ENCODE measurements at regions not wholly inside any gene's neighbourhood (a gene's known extent, or its start where the extent isn't known, plus 50 kb on each side); places are given as distances from the start of the nearest gene placed in this dataset.

- TF ChIP-seq, protein P1, sequence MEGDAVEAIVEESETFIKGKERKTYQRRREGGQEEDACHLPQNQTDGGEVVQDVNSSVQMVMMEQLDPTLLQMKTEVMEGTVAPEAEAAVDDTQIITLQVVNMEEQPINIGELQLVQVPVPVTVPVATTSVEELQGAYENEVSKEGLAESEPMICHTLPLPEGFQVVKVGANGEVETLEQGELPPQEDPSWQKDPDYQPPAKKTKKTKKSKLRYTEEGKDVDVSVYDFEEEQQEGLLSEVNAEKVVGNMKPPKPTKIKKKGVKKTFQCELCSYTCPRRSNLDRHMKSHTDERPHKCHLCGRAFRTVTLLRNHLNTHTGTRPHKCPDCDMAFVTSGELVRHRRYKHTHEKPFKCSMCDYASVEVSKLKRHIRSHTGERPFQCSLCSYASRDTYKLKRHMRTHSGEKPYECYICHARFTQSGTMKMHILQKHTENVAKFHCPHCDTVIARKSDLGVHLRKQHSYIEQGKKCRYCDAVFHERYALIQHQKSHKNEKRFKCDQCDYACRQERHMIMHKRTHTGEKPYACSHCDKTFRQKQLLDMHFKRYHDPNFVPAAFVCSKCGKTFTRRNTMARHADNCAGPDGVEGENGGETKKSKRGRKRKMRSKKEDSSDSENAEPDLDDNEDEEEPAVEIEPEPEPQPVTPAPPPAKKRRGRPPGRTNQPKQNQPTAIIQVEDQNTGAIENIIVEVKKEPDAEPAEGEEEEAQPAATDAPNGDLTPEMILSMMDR (conservative IDR thresholded peaks at IDR 0.05; ENCODE audit: low read depth in 2 of 2), result no peak
- no peak for TF ChIP-seq CREB1 (CRISPR knock-in tag; IDR thresholded peaks at IDR 0.05; ENCODE audit: low read depth)
- TF ChIP-seq EZH2phosphoT487 (IDR thresholded peaks at IDR 0.05; ENCODE audit: unreplicated experiment), result no peak
- TF ChIP-seq, protein P2, sequence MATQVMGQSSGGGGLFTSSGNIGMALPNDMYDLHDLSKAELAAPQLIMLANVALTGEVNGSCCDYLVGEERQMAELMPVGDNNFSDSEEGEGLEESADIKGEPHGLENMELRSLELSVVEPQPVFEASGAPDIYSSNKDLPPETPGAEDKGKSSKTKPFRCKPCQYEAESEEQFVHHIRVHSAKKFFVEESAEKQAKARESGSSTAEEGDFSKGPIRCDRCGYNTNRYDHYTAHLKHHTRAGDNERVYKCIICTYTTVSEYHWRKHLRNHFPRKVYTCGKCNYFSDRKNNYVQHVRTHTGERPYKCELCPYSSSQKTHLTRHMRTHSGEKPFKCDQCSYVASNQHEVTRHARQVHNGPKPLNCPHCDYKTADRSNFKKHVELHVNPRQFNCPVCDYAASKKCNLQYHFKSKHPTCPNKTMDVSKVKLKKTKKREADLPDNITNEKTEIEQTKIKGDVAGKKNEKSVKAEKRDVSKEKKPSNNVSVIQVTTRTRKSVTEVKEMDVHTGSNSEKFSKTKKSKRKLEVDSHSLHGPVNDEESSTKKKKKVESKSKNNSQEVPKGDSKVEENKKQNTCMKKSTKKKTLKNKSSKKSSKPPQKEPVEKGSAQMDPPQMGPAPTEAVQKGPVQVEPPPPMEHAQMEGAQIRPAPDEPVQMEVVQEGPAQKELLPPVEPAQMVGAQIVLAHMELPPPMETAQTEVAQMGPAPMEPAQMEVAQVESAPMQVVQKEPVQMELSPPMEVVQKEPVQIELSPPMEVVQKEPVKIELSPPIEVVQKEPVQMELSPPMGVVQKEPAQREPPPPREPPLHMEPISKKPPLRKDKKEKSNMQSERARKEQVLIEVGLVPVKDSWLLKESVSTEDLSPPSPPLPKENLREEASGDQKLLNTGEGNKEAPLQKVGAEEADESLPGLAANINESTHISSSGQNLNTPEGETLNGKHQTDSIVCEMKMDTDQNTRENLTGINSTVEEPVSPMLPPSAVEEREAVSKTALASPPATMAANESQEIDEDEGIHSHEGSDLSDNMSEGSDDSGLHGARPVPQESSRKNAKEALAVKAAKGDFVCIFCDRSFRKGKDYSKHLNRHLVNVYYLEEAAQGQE (IDR thresholded peaks at IDR 0.05; ENCODE audit: unreplicated experiment), result no peak
- no peak for TF ChIP-seq EZH2 (IDR thresholded peaks at IDR 0.05; ENCODE audit: low read depth, unreplicated experiment)
- no peak for TF ChIP-seq POLR2AphosphoS5 (IDR thresholded peaks at IDR 0.05; ENCODE audit: low read depth)
- no peak for TF ChIP-seq ETS1 (IDR thresholded peaks at IDR 0.05)
- TF ChIP-seq JUNB (IDR thresholded peaks at IDR 0.05; ENCODE audit: unreplicated experiment), result no peak
- TF ChIP-seq STAT1 (IDR thresholded peaks at IDR 0.05; ENCODE audit: unreplicated experiment), result no peak
- no peak for TF ChIP-seq ZNF331 (CRISPR knock-in tag; IDR thresholded peaks at IDR 0.05; ENCODE audit: low read depth)
- TF ChIP-seq NANOG (IDR thresholded peaks at IDR 0.05; ENCODE audit: borderline replicate concordance), result no peak
- no peak for TF ChIP-seq ZNF462 (CRISPR knock-in tag; IDR thresholded peaks at IDR 0.05)
Observed at GRCh38 chr1:170261669-170262068, 115.9 kb downstream of the NTMT2 start.
